ENCODE measurements at regions not wholly inside any gene's neighbourhood (a gene's known extent, or its start where the extent isn't known, plus 50 kb on each side); places are given as distances from the start of the nearest gene placed in this dataset.

- POLR2A ChIA-PET (ENCODE audit: unreplicated experiment), result no interaction called here
- H4K20me1 ChIP-seq (ENCODE audit: insufficient read depth, low read length), result no peaks in the 10 kb centered on the region
- no peak overlapping the region for H4K5ac ChIP-seq (ENCODE audit: low read depth, low read length)
- H2BK5ac ChIP-seq (ENCODE audit: low read depth, low read length, poor library complexity, severe bottlenecking), result no peak overlapping the region
- no peak for ATAC-seq (ENCODE audit: low read depth)
- no peak overlapping the region for H2AFZ ChIP-seq (replicated peaks; ENCODE audit: low read length, poor library complexity)
- H3K79me1 ChIP-seq (ENCODE audit: low read depth in 1 of 2, low read length in 2 of 2), result no peaks in the 10 kb centered on the region
- no peak overlapping the region for H3K23ac ChIP-seq (ENCODE audit: low read depth, low read length)
- no peak overlapping the region for H3K4ac ChIP-seq (ENCODE audit: low read depth, low read length)
- no peak overlapping the region for H3K14ac ChIP-seq (replicated peaks; ENCODE audit: low read depth, low read length)
- H2BK120ac ChIP-seq (ENCODE audit: low read depth, low read length), result no peak overlapping the region
- no peak overlapping the region for H3K18ac ChIP-seq (ENCODE audit: low read depth, low read length)
- BruUV-seq (replicated peaks), result no TSS peak
- in situ Hi-C loops (cut with MboI; ENCODE audit: low sequenced_read_pairs) (no loop called here), intact Hi-C loops (cut with micrococcal nuclease) (no loop called here), dilution Hi-C loops (cut with HindIII; ENCODE audit: low sequenced_read_pairs, unreplicated experiment) (no loop called here)
- H3K9me1 ChIP-seq (ENCODE audit: insufficient read depth, low read length), result no peaks in the 10 kb centered on the region
- no peak overlapping the region for H2AK5ac ChIP-seq (ENCODE audit: low read depth, low read length)
- no peak overlapping the region for H4K8ac ChIP-seq (ENCODE audit: low read depth in 2 of 2, low read length in 2 of 2)
- no peak overlapping the region for H3K27ac ChIP-seq (ENCODE audit: insufficient read depth, low read length)
- no peak overlapping the region for H2AK9ac ChIP-seq (replicated peaks; ENCODE audit: low read depth, low read length, poor library complexity)
- CTCF ChIA-PET, result no interaction called here
- H3K9ac ChIP-seq (ENCODE audit: low read depth, low read length), result no peak overlapping the region
- no peaks in the 10 kb centered on the region for H3K36me3 ChIP-seq (ENCODE audit: control insufficient read depth, insufficient read depth, low read length)
- H4K91ac ChIP-seq (ENCODE audit: insufficient read depth, low read depth, low read length), result no peak overlapping the region
- no peak for DNase-seq
- H3K4me2 ChIP-seq (ENCODE audit: low read depth, low read length), result no peak overlapping the region
- H3K27me3 ChIP-seq (ENCODE audit: control insufficient read depth, insufficient read depth, low read length), result no peaks in the 10 kb centered on the region
- H2BK15ac ChIP-seq (ENCODE audit: low read depth, low read length), result no peak overlapping the region
- WGBS, 2 experiments (ENCODE audit: extremely low coverage in 2 of 2, insufficient read length in 1 of 2), result no CpG with 5 or more reads among the region's 6 CpGs
- no peak overlapping the region for H3K56ac ChIP-seq (ENCODE audit: extremely low read depth, insufficient read depth, low read length)
- no peak overlapping the region for H2BK20ac ChIP-seq (ENCODE audit: low read depth, low read length)
- peaks cover 71% of the 10 kb centered on the region for H3K9me3 ChIP-seq (ENCODE audit: control insufficient read depth, insufficient read depth, low read length)
- TF ChIP-seq RFX5 (IDR thresholded peaks at IDR 0.05; ENCODE audit: low read depth, low read length) (no peak), BHLHE40 (IDR thresholded peaks at IDR 0.05; ENCODE audit: low read depth, low read length) (no peak), NFE2L2 (IDR thresholded peaks at IDR 0.05; ENCODE audit: low read depth, low read length) (no peak), SMC3 (IDR thresholded peaks at IDR 0.05; ENCODE audit: low read depth, low read length) (no peak), CEBPB (IDR thresholded peaks at IDR 0.05; ENCODE audit: low read depth, low read length) (no peak), RCOR1 (IDR thresholded peaks at IDR 0.05; ENCODE audit: insufficient replicate concordance, low read length) (no peak), MXI1 (IDR thresholded peaks at IDR 0.05; ENCODE audit: borderline replicate concordance, low read depth, low read length) (no peak), MAZ (IDR thresholded peaks at IDR 0.05; ENCODE audit: borderline replicate concordance, low read depth, low read length) (no peak)
- H3K4me3 ChIP-seq (ENCODE audit: insufficient read depth, low read depth, low read length), result no peak overlapping the region
- H3K4me1 ChIP-seq (ENCODE audit: control insufficient read depth, insufficient read depth, low read length), result no peaks in the 10 kb centered on the region
Measured at GRCh38 chr1:4305526-4306301, 348.7 kb upstream of the AJAP1 start.
